Fibroblast of lung (primary cell): ENCODE measurements at regions not wholly inside any gene's neighbourhood (a gene's known extent, or its start where the extent isn't known, plus 50 kb on each side); places are given as distances from the start of the nearest gene placed in this dataset.

Experiments
- DNase-seq, 2 donors: peaks; one replicate each; pipeline versions ENCODE4 v3.0.0 to v3.0.0-alpha.2; 2010; ENCODE audit warnings: low read depth in 2 of 2
- H2AFZ ChIP-seq: 2 replicates; pipeline ENCODE4 v1.5.1; 2012; ENCODE audit warnings: low read length, control low read depth, inconsistent platforms
- H3K27ac ChIP-seq: 2 replicates; pipeline ENCODE4 v1.5.1; 2011; ENCODE audit warnings: low read length, control low read depth; ENCODE audit not compliant: insufficient read depth
- H3K27me3 ChIP-seq: 2 replicates; pipeline ENCODE4 v1.5.1; 2011; ENCODE audit warnings: mild to moderate bottlenecking, low read length; ENCODE audit not compliant: control insufficient read depth, insufficient read depth
- H3K36me3 ChIP-seq: 2 replicates; pipeline ENCODE4 v1.5.1; 2011; ENCODE audit warnings: low read length; ENCODE audit not compliant: control insufficient read depth, insufficient read depth
- H3K4me1 ChIP-seq: 2 replicates; pipeline ENCODE4 v1.5.1; 2011; ENCODE audit warnings: low read length; ENCODE audit not compliant: control insufficient read depth, insufficient read depth; ENCODE audit errors: extremely low read depth
- H3K4me2 ChIP-seq: 2 replicates; pipeline ENCODE4 v1.5.1; 2011; ENCODE audit warnings: low read length, control low read depth; ENCODE audit not compliant: insufficient read depth; ENCODE audit errors: extremely low read depth
- H3K4me3 ChIP-seq, 4 experiments: fragments of 200-600 bp in 1 of 4; sonication (generic) in 1 of 4; replicated peaks in 1 of 4; 2 replicates each; pipeline ENCODE4 v1.5.1; 2011 to 2016; ENCODE audit warnings: low read length in 4 of 4, low read depth in 3 of 4, mild to moderate bottlenecking in 3 of 4, control low read depth in 2 of 4, inconsistent platforms in 1 of 4, mixed read lengths in 1 of 4; ENCODE audit not compliant: insufficient read depth in 1 of 4; ENCODE audit errors: control extremely low read depth in 1 of 4
- H3K79me2 ChIP-seq: 2 replicates; pipeline ENCODE4 v1.5.1; 2012; ENCODE audit warnings: mild to moderate bottlenecking, low read length, inconsistent platforms; ENCODE audit not compliant: control insufficient read depth, insufficient read depth
- H3K9ac ChIP-seq: 2 replicates; pipeline ENCODE4 v1.5.1; 2011; ENCODE audit warnings: mild to moderate bottlenecking, low read length, control low read depth; ENCODE audit not compliant: insufficient read depth
- H3K9me3 ChIP-seq: 2 replicates; pipeline ENCODE4 v1.5.1; 2012; ENCODE audit warnings: low read depth, low read length; ENCODE audit not compliant: control insufficient read depth, insufficient read depth
- H4K20me1 ChIP-seq: 2 replicates; pipeline ENCODE4 v1.5.1; 2011; ENCODE audit warnings: low read length; ENCODE audit not compliant: control insufficient read depth, insufficient read depth; ENCODE audit errors: extremely low read depth
- EZH2 ChIP-seq: IDR thresholded peaks from 2 replicates; pipeline ENCODE4 v1.5.1; 2012; ENCODE audit warnings: low read length, control low read depth, mild to moderate bottlenecking; ENCODE audit errors: missing control alignments
- TF ChIP-seq, protein P1 (sequence below), 2 donors: IDR thresholded peaks in 1 of 2; conservative IDR thresholded peaks in 1 of 2; 1 replicate in 1 of 2; 2 replicates in 1 of 2; pipeline ENCODE4 v1.5.1; 2011 to 2012; ENCODE audit warnings: low read length in 2 of 2, control low read depth in 1 of 2, inconsistent platforms in 1 of 2, low read depth in 1 of 2, mild to moderate bottlenecking in 1 of 2

DNA sequence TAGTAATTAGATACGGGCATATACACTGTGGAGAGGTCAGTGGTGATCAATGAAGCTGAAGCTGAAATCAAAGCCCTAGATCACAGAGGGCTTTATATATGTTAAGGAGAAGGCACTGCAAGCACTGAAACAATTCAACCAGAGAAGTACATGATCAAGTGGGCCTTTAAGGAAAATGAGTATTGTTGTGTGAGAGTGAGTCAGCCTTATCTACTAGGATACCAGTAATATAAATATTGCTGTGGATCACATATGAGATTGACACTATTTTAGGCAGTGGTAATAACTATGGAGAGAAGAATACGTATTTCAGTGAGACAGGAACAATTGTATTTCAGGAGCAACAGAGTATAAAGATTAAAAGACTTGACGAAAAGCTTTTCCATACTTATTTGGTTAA, 1172.2 kb upstream of the GJE1 start:
- Histone ChIP-seq H3K27me3 (no peaks in the 10 kb centered on the region), H3K4me3 (no peak overlapping the region), H3K36me3 (no peaks in the 10 kb centered on the region), H3K4me1 (peaks cover 7% of the 10 kb centered on the region), H3K27ac (no peak overlapping the region), H3K79me2 (no peaks in the 10 kb centered on the region), H3K9ac (no peak overlapping the region), H3K4me2 (no peak overlapping the region), H3K9me3 (no peaks in the 10 kb centered on the region), H2AFZ (no peak overlapping the region), H4K20me1 (no peaks in the 10 kb centered on the region)
- TF ChIP-seq, protein P1, sequence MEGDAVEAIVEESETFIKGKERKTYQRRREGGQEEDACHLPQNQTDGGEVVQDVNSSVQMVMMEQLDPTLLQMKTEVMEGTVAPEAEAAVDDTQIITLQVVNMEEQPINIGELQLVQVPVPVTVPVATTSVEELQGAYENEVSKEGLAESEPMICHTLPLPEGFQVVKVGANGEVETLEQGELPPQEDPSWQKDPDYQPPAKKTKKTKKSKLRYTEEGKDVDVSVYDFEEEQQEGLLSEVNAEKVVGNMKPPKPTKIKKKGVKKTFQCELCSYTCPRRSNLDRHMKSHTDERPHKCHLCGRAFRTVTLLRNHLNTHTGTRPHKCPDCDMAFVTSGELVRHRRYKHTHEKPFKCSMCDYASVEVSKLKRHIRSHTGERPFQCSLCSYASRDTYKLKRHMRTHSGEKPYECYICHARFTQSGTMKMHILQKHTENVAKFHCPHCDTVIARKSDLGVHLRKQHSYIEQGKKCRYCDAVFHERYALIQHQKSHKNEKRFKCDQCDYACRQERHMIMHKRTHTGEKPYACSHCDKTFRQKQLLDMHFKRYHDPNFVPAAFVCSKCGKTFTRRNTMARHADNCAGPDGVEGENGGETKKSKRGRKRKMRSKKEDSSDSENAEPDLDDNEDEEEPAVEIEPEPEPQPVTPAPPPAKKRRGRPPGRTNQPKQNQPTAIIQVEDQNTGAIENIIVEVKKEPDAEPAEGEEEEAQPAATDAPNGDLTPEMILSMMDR (conservative IDR thresholded peaks at IDR 0.05 in 1 of 2, IDR thresholded peaks at IDR 0.05 in 1 of 2; ENCODE audit: low read depth in 1 of 2, low read length in 2 of 2) = no peak
- TF ChIP-seq EZH2 = no peak
- peak; percentile 29 to 45 for DNase-seq

DNA sequence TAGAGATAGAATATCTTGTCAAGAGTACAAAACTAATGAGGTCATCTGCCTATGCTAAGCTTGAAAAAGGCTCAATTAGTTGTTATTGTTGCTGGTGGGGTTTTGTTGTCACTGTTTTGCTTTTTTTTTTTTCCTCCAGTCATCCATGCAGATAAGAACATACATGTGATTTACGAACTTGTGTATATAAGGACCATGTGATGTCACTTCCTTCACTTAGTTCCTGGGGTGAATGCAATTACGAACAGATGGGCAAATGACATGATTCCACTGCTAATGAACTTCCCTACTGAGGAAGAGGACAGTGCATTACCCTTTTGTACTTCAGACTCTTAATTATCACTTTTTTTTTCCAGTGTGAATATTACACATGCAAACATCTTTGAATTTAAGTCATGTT, 1175.3 kb upstream of the GJE1 start:
- Histone ChIP-seq H2AFZ (no peak overlapping the region), H4K20me1 (no peaks in the 10 kb centered on the region), H3K4me1 (peaks cover 7% of the 10 kb centered on the region), H3K9me3 (no peaks in the 10 kb centered on the region), H3K4me3 (no peak overlapping the region), H3K4me2 (no peak overlapping the region), H3K79me2 (no peaks in the 10 kb centered on the region), H3K27ac (no peak overlapping the region), H3K36me3 (no peaks in the 10 kb centered on the region), H3K9ac (no peak overlapping the region), H3K27me3 (no peaks in the 10 kb centered on the region)
- DNase-seq = no peak
- TF ChIP-seq, protein P1 (conservative IDR thresholded peaks at IDR 0.05 in 1 of 2, IDR thresholded peaks at IDR 0.05 in 1 of 2; ENCODE audit: low read depth in 1 of 2, low read length in 2 of 2) = no peak
- TF ChIP-seq EZH2 = no peak

DNA sequence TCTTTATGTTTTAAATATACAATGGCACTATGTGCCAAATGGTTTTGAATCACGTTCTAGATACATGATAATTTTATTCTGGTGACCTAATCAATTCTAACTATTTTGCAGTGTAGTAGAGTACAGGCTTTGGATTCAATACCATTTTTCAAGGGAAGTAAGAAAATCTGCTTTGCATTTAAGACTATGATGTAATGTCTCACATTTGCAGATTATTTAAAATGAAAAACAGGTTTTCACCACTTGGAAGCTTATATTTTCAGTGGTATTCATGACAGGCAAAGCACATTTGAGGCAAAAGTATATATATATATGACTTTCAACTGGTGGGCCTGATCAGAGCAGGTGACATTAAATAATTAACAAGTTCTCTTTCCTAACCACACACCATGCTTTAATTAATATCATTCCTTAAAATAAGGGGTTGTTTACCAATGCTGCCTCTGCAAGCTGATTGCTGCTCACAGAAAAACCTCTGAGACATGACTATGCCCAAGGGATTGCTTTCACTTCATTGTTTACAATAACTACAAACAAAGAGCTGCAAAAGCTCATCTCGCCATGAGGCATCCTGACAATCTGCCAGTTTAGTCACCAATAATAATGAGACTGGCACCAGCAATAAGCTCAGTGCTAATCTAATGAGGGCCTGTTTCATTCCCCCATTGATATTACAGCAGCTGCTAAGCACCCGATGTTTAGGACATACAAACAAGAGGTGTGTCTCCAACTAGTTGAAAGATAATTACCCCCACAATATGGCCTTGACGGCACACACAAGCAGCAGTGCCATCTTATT, 1176.0 kb upstream of the GJE1 start:
- Histone ChIP-seq H3K9me3 (no peaks in the 10 kb centered on the region), H4K20me1 (no peaks in the 10 kb centered on the region), H3K9ac (no peak overlapping the region), H2AFZ (no peak overlapping the region), H3K27me3 (no peaks in the 10 kb centered on the region), H3K4me1 (peaks cover 7% of the 10 kb centered on the region), H3K36me3 (no peaks in the 10 kb centered on the region), H3K4me2 (peak overlapping the region; percentile 18), H3K4me3 (no peak overlapping the region), H3K27ac (no peak overlapping the region), H3K79me2 (no peaks in the 10 kb centered on the region)
- peak; percentile 17 to 42 for DNase-seq
- TF ChIP-seq, protein P1 (conservative IDR thresholded peaks at IDR 0.05 in 1 of 2, IDR thresholded peaks at IDR 0.05 in 1 of 2; ENCODE audit: low read depth in 1 of 2, low read length in 2 of 2) = no peak
- no peak for TF ChIP-seq EZH2
